ENCODE measurements at regions not wholly inside any gene's neighbourhood (a gene's known extent, or its start where the extent isn't known, plus 50 kb on each side); places are given as distances from the start of the nearest gene placed in this dataset.

- FAIRE-seq (no peak), DNase-seq (ENCODE audit: low spot score) (no peak)
Measured at GRCh38 chr7:88509341-88509740, 202.6 kb upstream of the STEAP4 start.

- FAIRE-seq (no peak), DNase-seq (ENCODE audit: low spot score) (no peak)
Measured at GRCh38 chr7:88500131-88500530, 193.4 kb upstream of the STEAP4 start.

- no peak for DNase-seq (ENCODE audit: low spot score)
- no peak for FAIRE-seq
Measured at GRCh38 chr7:88495881-88496725, 189.4 kb upstream of the STEAP4 start.

GRCh38 chr7:88492153-88492552 is 185.5 kb upstream of the STEAP4 start:
- DNase-seq (ENCODE audit: low spot score), result no peak
- FAIRE-seq, result no peak

GRCh38 chr7:88490874-88491273 is 184.2 kb upstream of the STEAP4 start:
- DNase-seq (ENCODE audit: low spot score), result no peak
- no peak for FAIRE-seq

- no peak for DNase-seq (ENCODE audit: low spot score)
- FAIRE-seq, result no peak
Measured at GRCh38 chr7:88490161-88490560, 183.5 kb upstream of the STEAP4 start.

GRCh38 chr7:88485821-88486220 is 179.1 kb upstream of the STEAP4 start:
- DNase-seq (ENCODE audit: low spot score) (no peak), FAIRE-seq (no peak)

- no peak for DNase-seq (ENCODE audit: low spot score)
- FAIRE-seq, result no peak
Measured at GRCh38 chr7:88484551-88484950, 177.9 kb upstream of the STEAP4 start.

GRCh38 chr7:88480896-88481295 is 174.2 kb upstream of the STEAP4 start:
- FAIRE-seq (no peak), DNase-seq (ENCODE audit: low spot score) (no peak)

GRCh38 chr7:88480271-88480670 is 173.6 kb upstream of the STEAP4 start:
- DNase-seq (ENCODE audit: low spot score) (no peak), FAIRE-seq (no peak)

GRCh38 chr7:88477976-88478375 is 171.3 kb upstream of the STEAP4 start:
- no peak for FAIRE-seq
- no peak for DNase-seq (ENCODE audit: low spot score)

GRCh38 chr7:88465600-88465999 is 158.9 kb upstream of the STEAP4 start:
- no peak for FAIRE-seq
- DNase-seq (ENCODE audit: low spot score), result no peak

- FAIRE-seq (no peak), DNase-seq (ENCODE audit: low spot score) (no peak)
Measured at GRCh38 chr7:88462799-88463198, 156.1 kb upstream of the STEAP4 start.

GRCh38 chr7:88460650-88461049 is 154.0 kb upstream of the STEAP4 start:
- FAIRE-seq (no peak), DNase-seq (ENCODE audit: low spot score) (no peak)

GRCh38 chr7:88458946-88459345 is 152.3 kb upstream of the STEAP4 start:
- DNase-seq (ENCODE audit: low spot score) (no peak), FAIRE-seq (no peak)

- FAIRE-seq, result no peak
Measured at GRCh38 chr7:88458279-88458678, 151.6 kb upstream of the STEAP4 start.

GRCh38 chr7:88457320-88457719 is 150.6 kb upstream of the STEAP4 start:
- FAIRE-seq (no peak), DNase-seq (ENCODE audit: low spot score) (no peak)

More at GRCh38 chr7:88458279-88458678, 151.6 kb upstream of the STEAP4 start:
- DNase-seq (ENCODE audit: low spot score), result no peak

GRCh38 chr7:88456490-88456889 is 149.8 kb upstream of the STEAP4 start:
- FAIRE-seq (no peak), DNase-seq (ENCODE audit: low spot score) (no peak)

- DNase-seq (ENCODE audit: low spot score) (no peak), FAIRE-seq (no peak)
Measured at GRCh38 chr7:88455696-88456095, 149.0 kb upstream of the STEAP4 start.

- DNase-seq (ENCODE audit: low spot score) (no peak), FAIRE-seq (no peak)
Measured at GRCh38 chr7:88452646-88453045, 146.0 kb upstream of the STEAP4 start.

- FAIRE-seq, result no peak
- no peak for DNase-seq (ENCODE audit: low spot score)
Measured at GRCh38 chr7:88450874-88451273, 144.2 kb upstream of the STEAP4 start.

- FAIRE-seq (no peak), DNase-seq (ENCODE audit: low spot score) (no peak)
Measured at GRCh38 chr7:88449410-88449809, 142.7 kb upstream of the STEAP4 start.

GRCh38 chr7:88442413-88442812 is 135.7 kb upstream of the STEAP4 start:
- FAIRE-seq, result no peak
- no peak for DNase-seq (ENCODE audit: low spot score)
